GM19395 (cell line): ENCODE measurements at regions not wholly inside any gene's neighbourhood (a gene's known extent, or its start where the extent isn't known, plus 50 kb on each side); places are given as distances from the start of the nearest gene placed in this dataset.
"Not testable (repeated sequence)": the region's sequence is repeated elsewhere in the genome, so short reads cannot be mapped to it uniquely, and the experiment has no call there.

Experiments
- ATAC-seq: cut with Tn5 transposase; IDR thresholded peaks from one replicate; pipeline ENCODE4 v1.9.1; 2021; ENCODE audit warnings: mild to moderate bottlenecking, moderate library complexity; ENCODE audit not compliant: unreplicated experiment

DNA sequence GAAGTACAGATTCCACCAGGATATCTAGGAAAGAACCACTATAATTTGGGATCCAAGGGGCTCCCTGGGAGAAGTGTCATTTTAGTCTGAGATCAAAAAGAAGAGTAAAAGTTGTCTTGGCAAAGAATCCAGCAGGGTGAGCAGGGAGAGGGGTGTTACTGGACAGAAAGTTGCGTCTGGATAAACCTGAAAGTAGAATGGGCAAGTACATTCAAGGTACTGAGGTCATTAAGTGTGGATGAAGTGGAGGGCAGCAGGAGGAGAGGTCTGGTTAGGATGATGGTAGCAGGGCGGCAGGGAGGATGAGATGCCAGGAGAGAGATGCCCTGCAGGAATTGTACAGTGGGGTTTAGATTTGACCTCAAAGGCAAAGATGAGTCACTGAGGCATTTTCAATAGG, 253.3 kb downstream of the KLF13 start:
- no peak for ATAC-seq

DNA sequence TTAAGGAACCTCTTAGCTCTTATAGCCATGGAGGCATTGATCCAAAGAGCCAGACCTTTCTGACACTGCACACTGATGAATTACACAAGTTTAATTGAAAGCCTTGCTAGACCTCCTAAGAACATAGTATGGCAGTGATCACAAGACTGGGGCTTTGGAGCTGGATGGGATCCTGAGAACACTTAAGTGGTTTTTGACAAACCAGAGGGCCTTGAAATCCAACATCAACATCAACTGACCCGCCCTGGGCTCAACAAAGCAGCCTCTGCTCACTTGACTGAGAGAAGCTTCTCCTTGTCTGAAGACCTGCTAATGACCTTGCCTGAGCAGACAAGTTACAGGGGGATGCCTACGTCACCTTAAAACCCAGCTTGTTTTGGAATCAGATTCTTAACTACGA, 257.6 kb downstream of the KLF13 start:
- ATAC-seq, result no peak

- no peak for ATAC-seq
Observed at GRCh38 chr15:31585240-31585639, 258.6 kb downstream of the KLF13 start.

- ATAC-seq, result no peak
Observed at GRCh38 chr15:31586841-31587240, 260.2 kb downstream of the KLF13 start.

DNA sequence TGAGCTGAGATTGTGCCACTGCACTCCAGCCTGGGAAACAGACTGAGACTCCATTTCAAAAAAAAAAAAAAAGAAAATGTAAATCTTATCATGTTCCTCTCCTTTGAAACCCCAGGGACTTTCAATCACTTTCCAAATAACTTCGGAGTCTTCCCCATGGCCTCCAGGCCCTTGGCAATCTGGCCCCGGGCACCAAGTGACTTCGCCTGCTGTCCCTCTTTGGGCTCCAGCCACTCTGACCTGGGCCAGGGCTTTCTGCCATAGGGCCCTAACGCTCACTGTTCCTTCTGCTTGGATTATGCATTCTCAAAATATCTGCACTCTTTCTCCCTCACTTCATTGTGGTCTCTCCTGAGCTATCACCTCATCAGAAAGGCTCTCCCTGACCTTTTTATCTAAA, 260.9 kb downstream of the KLF13 start:
- ATAC-seq, result no peak

GRCh38 chr15:31590609-31591008, 264.0 kb downstream of the KLF13 start:
- ATAC-seq, result no peak

- ATAC-seq, result no peak
Observed at GRCh38 chr15:31591908-31592307, 265.3 kb downstream of the KLF13 start.

DNA sequence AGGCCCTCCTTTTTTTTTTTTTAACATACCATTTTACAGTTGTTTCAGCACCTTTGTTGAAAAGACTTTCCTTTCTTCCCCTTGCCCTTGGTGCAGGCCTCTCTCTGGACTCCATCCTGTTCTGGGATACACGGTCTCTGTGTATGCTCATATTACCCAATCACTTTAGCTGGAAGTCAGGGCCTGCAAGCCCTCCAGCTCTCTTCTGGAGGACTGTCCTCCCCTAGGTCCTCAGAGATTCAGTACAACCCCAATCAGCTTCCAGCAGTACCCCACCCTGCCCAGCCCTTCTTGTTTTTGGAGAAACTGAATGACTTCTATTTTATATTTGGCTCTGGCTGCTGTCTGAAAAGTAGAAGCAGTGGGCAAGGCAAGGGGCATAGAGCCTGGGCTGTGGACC, 270.8 kb downstream of the KLF13 start:
- no peak for ATAC-seq

- ATAC-seq, result no peak
Observed at GRCh38 chr15:31598620-31599019, 272.0 kb downstream of the KLF13 start.

DNA sequence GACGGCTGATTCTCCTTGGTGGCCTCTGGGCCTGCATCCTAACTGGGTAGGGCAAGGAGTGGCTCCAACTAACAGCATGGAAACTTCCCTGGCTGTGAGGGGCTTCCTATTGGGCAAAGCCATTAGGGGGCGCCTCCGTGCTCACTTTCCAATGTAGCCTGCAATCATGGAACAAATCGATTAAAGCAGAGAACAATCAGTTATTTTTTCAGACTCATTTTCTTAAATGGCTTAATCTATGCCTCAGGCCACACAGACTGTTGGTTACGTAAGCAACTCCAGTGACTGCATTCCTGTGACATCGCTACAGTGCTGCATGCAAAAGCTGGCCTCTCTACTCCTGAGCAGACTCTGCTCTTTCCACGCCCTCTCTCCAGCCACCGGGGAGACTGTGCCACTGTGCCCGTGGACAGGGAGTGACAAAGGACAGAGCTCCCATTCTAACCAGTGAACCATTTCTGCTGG, 278.9 kb downstream of the KLF13 start:
- no peak for ATAC-seq

DNA sequence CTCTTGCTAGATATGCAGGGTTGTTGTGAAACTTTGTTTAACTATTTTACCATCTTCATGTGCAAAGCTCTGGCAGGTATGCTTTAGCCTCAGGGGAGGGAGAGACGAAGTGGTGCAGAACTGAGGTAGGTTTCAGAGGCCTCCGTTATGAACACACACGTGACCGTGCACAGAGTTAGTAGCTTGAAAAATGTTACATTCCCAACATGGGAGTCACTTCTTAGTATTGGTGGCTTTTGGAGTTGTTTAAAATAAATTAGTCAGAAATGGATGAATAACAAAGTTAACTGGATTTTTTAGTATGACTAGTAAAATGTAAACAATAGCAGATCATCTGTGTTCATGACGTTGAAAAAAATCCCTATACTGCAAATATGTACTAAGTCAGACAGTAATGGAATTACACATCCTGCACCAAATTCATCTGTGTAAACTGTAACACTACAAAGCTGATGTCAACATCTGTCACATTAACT, 279.6 kb downstream of the KLF13 start:
- ATAC-seq, result no peak

- no peak for ATAC-seq
Observed at GRCh38 chr15:31606931-31607497, 280.4 kb downstream of the KLF13 start.

DNA sequence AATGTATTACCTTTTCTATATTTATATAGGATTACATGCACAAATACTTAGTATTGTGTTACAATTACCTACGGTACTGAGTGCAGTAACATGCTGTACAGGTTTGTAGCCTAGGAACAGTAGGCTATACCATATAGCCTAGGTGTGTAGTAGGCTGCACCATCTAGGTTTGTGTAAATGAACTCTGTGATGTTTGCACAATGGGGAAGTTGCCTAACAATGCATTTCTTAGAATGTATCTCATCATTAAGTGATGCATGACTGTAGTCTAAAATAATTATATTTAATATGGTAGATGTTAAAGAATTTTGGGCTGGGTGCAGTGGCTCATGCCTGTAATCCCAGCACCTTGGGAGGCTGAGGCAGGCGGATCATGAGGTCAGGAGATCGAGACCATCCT, 281.0 kb downstream of the KLF13 start:
- no peak for ATAC-seq

GRCh38 chr15:31609258-31609681, 282.6 kb downstream of the KLF13 start:
- ATAC-seq, result no peak

DNA sequence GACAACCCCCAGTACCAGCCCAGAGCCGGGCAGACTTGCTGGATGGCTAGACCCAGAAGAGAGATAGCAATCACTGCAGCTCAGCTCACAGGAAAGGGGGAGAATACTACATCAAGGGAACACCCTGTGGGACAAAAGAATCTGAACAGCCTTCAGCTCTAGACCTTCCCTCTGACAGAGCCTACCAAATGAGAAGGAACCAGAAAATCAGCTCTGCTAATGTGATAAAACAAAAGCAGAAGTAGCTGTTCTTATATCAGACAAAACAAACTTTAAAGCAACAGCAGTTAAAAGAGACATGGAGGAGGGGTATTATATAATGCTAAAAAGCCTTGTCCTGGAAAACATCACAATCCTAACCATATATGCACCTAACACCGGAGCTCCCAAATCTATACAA, 283.3 kb downstream of the KLF13 start:
- no peak for ATAC-seq

GRCh38 chr15:31615643-31616415, 289.2 kb downstream of the KLF13 start:
- ATAC-seq, result no peak

GRCh38 chr15:31623297-31623696, 296.7 kb downstream of the KLF13 start:
- not testable (repeated sequence) for ATAC-seq

- ATAC-seq, result not testable (repeated sequence)
Observed at GRCh38 chr15:31624115-31624514, 297.5 kb downstream of the KLF13 start.

GRCh38 chr15:31635715-31636114, 309.1 kb downstream of the KLF13 start:
- not testable (repeated sequence) for ATAC-seq

- not testable (repeated sequence) for ATAC-seq
Observed at GRCh38 chr15:31636911-31637310, 310.3 kb downstream of the KLF13 start.

DNA sequence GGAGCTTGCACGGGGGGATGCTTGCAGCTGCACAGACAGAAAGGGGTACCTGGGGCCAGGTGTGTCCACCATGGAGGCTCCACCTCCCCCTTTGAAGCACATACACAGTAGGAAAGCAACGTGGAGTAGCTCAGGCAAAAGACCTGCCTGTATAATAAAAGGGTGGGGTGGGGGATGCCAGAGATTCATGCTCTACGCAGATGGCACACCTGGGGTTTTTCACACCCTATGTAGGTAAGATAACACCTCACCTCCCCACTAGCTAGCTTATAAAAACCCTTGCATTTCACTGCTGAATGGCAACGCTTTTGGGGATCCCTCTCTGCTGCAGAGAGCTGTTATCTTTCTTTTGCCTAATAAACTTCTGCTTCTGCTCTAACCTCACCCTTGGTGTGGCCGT, 317.3 kb downstream of the KLF13 start:
- not testable (repeated sequence) for ATAC-seq

- ATAC-seq, result not testable (repeated sequence)
Observed at GRCh38 chr15:31644761-31645160, 318.1 kb downstream of the KLF13 start.
